GM21360 (cell line): ENCODE measurements at regions not wholly inside any gene's neighbourhood (a gene's known extent, or its start where the extent isn't known, plus 50 kb on each side); places are given as distances from the start of the nearest gene placed in this dataset.
"Not testable (repeated sequence)": the region's sequence is repeated elsewhere in the genome, so short reads cannot be mapped to it uniquely, and the experiment has no call there.

ENCODE experiments used
- ATAC-seq: cut with Tn5 transposase; IDR thresholded peaks from one replicate; pipeline ENCODE4 v1.9.1; 2021; ENCODE audit warnings: mild to moderate bottlenecking, moderate library complexity; ENCODE audit not compliant: unreplicated experiment

DNA sequence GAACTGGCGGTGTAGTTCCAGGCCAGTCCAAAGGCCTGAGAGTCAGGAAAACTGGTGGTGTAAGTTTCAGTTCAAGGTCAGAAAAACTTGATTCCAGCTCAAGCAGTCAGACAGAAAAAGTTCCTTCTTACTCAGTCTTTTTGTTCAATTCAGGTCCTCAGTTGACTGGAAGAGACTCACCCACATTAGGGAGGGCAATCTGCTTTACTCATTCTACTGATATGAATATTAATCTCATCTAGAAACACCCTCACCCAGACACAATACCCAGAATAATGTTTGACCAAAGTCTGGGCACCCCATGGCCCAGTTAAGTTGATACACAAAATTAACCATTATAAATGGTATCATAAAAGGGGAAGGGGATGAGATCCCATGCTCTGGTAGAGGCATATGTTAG, 50.1 kb upstream of the LTA4H start:
- no peak for ATAC-seq

DNA sequence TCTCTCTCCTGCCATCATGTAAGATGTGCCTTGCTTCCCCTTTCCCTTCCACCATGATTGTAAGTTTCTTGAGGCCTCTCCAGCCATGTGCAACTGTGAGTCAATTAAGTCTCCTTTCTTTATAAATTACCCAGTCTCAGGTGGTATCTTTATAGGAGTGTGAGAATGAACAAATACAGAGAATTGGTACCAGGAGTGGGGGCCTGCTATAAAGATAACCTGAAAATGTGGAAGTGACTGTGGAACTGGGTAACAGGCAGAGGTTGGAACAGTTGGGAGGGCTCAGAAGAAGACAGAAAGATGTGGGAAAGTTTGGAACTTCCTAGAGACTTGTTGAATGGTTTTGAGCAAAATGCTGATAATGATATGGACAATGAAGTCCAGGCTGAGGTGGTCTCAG, 50.8 kb upstream of the LTA4H start:
- ATAC-seq, result not testable (repeated sequence)

DNA sequence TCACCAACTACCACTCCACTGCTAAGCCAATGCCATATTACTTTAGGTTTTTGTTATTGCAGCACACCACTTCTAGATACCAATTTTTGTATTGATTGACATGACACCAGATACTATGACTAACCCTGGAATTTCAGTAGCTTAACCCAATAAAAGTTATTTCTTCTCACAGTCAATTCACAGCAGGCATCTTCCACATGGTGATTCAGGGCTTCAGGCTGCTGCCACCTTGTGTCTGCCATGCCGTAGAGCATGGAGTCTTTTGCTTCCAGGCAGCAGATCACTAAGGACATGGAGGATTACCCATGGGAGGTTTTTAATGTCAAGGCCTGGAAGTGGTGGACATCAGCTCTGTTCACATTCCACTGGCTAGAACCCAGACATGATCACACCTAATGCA, 56.4 kb upstream of the LTA4H start:
- no peak for ATAC-seq

DNA sequence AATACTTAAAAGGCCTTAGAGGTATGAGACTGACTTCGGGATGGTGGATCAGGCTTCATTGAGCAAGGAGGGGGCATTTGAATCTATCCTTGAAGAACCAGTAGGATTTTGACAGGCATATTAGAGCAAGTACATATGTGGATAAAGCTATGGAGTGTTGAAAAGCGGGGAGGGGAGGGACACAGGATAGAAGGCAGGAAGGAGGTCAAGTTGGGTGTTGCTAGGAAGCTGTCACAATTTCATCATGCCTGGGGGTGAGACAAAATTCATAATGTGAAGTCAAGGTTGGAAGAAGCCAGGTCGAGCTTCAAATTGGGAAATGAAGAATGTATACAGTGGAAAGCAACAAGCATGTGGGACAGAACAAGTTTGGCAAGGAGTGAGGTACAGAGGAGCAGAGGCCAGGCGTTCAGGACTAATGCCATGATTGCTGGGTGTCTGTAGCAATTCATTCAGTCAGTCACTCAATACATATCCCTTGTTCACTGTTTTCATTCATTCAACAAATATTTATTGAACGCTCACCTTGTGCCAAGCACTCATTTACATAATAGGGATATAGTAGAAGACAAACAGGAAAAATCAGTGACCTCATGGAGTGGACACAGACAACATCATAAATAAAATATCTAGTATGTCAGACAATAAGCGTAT, 58.3 kb upstream of the LTA4H start:
- no peak for ATAC-seq

DNA sequence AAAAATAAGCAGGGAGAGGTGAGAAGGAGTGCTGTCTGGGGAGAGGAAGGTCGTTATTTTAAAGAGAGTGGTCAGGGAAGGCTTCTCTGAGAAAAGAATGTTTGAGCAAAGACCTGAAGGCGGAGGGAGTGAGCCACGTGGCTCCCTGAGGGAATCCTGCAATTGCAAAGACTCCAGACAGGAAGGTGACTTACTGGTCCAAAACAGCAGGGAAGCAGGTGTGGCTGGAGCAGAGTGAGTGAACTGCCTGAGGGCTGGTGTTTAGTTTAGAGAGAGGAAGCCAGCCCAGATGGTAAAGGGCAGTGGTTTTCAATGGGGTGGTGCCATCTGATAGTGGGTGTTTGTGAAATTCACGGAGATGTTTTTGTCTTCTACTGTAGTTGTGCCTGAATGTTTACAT, 58.8 kb upstream of the LTA4H start:
- no peak for ATAC-seq

DNA sequence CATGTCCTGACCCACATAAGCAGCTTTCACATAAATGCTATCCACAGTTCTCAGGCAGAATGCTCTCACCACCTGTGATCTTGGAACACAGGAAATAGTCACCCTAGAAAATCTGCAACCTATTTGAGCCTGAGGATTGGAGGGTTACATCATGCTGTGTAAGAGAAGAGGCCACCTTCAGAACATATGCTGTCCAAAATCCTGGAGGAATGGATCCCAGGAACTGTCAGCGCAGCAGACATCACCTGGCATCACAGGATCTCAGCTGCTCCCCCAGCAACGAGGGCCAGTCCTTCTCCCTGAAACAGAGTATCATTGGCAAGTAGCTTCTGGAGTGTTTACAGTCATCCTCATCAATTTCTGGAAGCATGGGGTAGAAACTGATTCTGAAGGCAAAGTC, 63.2 kb upstream of the LTA4H start:
- no peak for ATAC-seq

DNA sequence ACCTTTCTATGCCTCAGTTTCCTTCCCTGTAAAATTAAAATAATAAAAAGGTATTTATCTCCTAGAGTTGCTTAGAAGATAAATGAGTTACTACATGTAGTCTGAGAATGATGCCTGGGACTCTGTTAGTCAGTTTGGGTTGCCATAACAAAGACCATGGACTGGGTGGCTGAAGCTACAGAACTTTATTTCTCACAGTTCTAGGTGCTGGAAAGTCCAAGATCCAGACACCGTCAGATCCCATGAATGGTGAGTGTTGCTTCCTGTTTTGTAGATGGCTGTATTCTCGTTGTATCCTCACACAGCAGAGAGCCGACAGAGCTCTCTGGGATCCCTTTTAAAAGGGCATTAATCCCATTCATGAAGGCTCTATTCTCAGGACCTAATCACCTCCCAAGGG, 64.0 kb upstream of the LTA4H start:
- ATAC-seq, result no peak

DNA sequence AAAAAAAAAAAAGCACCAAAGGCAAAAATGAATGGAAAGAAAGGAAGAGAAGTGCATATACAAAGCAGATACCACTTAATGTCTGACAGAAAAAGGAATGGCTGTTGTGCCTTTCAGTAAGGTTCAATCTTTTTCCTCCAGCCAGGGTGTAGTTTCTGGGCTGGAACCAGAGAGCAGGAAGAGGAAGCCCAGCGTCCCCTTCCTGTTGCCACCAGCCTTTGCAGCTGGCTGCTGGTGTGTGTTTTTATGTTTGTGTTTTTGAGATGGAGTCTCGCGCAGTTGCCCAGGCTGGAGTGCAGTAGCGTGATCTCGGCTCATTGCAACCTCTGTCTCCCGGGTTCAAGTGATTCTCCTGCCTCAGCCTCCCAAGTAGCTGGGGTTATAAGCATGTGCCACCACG, 64.6 kb upstream of the LTA4H start:
- ATAC-seq, result no peak

DNA sequence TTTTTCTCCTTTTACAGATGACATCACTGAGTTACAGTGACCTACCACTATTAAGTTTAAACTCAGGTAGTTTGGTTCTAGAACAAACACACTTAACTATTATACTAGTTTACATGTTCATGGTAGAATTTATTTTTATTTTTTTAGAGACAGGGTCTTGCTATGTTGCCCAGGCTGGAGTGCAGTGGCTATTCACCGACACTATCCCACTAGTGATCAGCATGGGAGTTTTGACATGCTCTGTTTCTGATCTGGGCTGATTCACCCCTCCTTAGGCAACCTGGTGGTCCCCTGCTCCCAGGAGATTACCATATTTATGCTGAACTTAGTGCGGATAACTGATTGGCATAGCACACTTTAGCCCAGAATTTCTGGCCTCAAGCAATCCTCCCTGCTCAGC, 66.4 kb upstream of the LTA4H start:
- ATAC-seq, result no peak

DNA sequence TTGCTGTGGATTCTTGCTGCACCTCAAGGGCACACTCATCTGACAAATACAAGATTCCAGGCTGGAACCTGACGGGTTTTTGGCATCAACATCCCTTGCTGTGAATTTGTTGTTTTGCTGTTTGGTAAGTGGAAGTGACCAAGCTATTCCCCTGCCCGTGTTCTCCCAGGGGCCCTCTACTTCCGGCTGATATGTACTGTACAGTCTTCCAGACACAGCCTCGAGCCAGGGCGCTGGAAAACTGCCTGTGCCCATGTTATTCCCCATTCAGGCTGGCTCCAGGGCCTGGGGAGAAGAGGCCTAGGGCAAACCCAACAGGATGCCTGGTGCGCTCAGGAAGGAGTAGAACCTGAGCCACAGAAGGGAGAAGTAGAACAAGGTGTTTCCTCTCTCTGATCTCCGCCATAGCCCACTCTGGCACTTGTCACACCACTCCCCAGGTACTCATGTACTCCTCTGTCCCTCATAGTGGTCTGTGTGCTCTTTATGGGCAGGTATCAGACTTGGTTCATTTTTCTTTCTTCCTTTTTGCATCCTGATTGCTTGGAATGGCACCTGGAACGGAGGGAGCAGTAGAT, 67.8 kb upstream of the LTA4H start:
- no peak for ATAC-seq

DNA sequence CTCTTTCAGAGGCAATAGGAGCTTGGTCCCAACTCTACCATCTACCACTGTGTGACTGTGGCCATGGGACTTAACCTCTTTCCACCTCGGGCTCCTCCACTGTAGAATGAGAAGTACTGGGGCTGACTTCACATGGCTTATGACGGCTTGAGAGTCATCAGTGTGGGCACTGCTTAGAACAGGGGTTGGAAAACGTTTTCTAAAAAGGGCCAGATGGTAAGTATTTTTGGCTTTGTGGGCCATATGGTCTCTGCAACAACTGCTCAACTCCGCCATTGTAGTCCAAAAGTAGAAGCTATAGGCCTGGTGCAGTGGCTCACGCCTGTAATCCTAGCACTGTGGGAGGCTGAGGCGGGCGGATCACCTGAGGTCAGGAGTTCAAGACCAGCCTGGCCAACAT, 69.2 kb upstream of the LTA4H start:
- no peak for ATAC-seq

DNA sequence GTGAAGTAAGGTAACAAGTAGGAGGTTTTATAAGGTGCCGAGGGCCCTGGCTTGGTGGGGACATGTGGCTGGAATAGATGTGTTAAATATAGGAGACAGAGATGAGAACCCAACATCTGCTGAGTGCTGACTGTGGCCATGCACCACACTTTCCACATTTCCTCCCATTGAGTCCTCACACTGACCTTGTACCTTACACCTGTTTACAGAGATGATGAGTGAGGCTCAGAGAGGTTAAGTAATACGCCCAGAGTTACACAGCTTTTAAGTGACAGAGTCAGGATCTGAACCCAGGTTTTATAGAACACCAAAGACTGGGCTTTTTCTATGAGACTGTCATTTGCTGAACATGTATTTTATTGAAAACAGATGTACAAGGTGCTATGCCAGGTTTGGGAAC, 70.8 kb upstream of the LTA4H start:
- ATAC-seq, result no peak

DNA sequence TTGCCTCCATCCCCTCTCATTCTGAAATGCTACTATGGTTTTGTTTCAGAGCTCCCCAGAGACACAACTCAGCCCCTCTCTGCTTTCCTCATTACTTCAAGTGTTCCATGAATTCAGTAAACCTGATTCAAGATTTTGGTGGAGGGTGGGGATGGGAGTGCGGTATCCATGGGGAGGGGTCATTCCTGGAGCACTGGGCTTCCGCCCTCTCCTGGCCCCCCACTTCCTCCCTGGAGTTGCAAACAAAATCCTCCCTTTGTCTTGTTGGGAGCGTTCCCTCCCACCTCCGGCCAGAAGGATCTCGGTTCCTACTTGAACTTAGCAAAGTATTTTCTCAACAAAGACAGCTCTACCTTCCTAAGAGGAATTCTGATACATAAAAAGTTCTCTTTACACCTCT, 71.8 kb upstream of the LTA4H start:
- ATAC-seq, result no peak

DNA sequence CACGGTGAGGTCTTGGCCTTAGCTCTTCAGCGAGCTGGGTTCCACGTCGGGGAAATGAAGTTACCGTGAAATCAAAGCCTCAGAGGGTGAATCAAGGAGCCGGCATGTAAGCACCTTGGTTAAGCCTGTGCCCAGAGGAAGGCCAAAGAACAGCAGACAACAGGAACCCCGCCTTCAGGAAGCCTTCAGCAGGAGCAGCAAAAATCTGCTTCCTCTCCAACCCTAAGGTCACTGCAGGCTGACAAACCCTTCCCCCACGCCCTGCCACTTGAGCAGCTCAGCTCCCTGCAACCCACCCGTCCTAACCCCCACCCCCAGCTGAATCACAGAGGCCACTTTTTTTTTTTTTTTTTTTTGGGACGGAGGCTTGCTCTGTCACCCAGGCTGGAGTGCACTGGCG, 72.9 kb upstream of the LTA4H start:
- ATAC-seq, result no peak

DNA sequence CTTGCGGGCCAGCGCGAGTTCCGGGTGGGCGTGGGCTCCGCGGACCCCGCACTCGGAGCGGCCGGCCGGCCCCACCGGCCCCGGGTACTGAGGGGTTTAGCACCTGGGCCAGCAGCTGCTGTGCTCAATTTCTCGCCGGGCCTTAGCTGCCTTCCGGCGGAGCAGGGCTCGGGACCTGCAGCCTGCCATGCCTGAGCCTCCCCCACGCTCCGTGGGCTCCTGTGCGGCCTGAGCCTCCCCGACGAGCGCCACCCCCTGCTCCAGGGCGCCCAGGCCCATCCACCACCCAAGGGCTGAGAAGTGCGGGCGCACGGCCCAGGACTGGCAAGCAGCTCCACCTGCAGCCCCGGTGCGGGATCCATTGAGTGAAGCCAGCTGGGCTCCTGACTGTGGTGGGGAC, 73.6 kb upstream of the LTA4H start:
- not testable (repeated sequence) for ATAC-seq

DNA sequence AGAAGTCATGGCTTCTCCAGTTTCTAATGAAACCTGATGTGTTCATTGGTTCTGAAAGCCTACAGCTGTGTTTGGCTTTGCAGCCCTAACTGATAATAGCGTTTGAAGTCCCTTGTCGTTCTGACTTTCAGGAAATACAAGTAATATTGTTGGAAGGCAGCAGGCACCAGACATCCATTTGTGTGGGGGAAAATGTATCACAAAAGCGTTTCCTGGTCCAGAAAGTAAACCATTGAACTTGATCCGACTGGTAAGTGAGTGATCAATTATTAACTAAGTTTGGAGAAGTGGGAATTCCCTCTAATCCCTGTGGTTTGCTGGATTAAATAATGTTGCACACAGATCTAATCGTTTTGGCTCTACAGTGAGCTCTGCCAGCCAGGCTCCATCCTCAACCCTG, 77.3 kb upstream of the LTA4H start:
- no peak for ATAC-seq

DNA sequence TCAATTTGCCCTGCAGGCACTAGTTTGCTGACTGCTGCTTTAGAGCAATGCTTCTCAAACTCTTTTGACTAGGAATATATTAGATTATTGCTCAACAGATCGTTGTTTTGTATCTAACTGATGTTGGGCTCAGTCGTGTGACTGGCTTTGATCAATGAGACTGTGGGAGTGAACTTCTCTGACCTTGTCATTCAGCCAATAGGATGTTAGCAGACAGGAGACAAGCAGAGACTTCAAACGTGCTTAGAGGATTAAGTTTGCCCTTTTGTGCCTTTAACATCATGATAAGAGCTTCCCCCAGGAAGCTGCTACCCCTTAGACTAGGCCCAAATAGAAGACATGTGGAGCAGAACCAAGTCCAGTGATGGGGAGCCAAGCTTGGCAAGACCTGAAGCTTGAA, 76.7 kb upstream of the ELK3 start:
- ATAC-seq, result no peak

DNA sequence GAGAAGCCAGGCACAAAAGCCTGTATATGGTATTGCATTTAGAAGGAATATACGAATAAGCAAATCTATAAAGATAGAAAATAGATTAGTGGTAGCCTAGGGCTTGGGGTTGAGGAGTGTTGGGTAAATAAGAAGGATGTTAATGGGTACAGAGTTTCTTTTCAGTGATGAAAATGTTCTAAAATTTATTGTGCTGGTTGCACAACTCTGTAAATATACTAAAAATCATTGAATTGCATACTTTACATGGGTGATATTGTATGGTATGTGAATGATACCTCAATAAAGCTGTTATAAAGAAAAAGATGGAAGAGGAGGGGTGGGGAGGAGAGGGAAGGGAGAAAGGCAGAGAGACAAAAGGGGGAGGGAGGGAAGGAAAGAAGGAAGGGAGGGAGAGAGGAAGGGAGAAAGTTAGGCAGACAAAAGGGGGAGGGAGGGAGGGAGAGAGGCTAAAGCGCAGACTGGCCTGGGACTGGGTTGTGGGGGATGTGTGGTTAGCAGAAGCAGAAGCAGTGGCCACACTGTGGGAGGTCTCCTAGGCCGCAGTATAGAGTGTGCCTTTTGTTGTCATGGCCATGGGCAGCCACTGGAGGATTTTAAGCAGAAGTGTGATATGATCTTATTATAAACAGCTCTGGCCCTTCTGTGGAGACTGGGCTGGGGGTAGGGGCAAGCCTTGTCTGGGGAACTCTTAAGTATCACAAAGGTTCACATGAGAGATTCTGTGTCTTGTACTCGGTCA, 73.6 kb upstream of the ELK3 start:
- ATAC-seq, result peak; percentile 63

DNA sequence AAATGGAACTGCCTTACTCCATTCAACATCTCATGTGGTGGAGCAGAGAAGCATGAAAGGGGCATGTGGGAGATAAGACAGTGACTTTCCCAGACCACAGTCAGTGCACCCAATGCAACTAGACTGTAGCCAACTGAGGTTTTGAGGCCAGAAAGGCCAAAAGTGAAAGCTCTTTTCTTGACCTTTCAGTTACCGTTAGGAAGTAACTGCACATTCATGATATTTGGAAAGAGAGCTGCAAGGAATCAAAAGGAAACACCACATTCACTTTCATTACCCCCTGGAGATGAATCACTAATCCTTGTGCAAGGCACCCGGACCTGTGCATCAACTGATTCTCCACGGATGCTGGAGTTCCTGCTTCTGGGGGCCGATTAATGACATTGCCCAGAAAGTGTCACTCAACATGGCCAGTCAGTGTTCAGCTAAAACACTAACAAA, 72.9 kb upstream of the ELK3 start:
- ATAC-seq, result peak; percentile 47

DNA sequence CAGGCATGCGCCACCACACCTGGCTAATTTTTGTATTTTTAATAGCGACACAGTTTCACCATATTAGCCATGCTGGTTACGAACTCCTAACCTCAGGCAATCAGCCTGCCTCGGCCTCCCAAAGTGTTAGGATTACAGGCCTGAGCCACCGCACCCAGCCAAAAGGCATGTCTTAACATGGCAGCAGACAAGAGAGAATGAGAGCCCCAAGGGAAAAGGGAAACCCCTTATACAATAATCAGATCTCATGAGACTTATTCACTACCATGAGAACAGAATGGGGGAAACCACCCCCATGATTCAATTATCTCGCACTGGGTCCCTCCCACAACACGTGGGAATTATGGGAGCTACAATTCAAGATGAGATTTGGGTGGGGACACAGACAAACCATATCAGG, 65.9 kb upstream of the ELK3 start:
- ATAC-seq, result not testable (repeated sequence)

DNA sequence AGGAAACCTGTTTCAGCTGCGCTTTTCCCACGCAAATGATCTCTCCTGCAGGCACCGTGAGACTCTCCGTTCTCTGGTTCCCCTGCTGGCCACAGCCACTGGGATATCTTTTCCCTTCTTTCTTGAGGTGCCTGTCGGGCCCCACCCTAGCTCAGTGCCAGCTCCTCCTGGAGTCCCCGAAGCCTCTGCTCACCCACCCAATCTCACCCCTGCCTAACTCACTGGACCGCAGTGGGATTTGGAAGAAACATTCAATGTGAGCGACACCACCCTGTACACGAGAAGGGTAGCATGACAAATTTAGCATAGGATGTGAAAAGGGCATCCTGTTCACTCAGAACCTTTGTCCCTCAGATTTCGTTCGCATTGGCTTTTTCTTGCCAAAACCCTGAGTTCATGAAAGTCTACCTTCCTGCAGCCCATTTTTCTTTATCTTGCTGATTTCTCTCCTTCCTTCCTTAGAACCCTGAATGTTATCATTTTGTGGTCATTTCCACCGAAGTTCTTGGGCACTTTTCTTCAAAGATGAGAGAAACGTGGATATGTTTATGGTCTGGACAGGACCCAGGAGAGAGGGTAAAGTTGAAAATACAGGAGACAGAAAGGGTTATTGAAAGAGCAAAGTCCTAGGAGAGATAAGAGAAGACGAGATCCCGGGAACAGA, 63.6 kb upstream of the ELK3 start:
- ATAC-seq, result no peak

DNA sequence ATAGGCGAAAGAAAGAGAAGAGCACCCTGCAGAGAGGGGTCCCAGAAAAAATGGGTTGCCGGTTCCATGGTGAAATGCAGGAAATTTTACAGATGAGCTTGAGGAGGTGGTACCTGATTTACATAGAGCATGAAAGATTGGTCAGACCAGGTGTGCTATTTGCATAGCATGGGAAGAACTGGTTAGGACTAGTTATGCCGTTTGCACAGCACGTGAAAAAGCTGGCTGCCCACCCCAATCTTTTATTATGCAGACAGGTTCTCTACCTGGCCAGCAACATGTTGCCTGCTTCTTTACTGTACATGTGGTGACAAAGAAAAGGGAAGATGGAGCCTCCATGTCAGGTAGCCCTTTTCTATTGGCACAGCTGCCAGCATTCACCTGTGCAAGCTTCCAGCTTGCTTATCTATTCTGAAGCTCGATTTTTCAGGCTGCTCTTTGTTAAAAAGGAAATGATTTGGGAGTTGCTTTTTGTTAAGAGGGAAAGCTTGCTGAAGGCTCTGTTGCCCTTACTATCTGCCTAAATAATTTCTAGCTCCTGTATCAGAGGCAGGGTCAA, 62.9 kb upstream of the ELK3 start:
- ATAC-seq, result no peak
